ENCODE measurements at regions not wholly inside any gene's neighbourhood (a gene's known extent, or its start where the extent isn't known, plus 50 kb on each side); places are given as distances from the start of the nearest gene placed in this dataset.

GRCh38 chr12:107864235-107864634, 89.7 kb downstream of the ASCL4 start:
- TF ChIP-seq CTCF (IDR thresholded peaks at IDR 0.05) (no peak), EZH2phosphoT487 (IDR thresholded peaks at IDR 0.05) (no peak)
